BJ (cell line): ENCODE measurements at regions not wholly inside any gene's neighbourhood (a gene's known extent, or its start where the extent isn't known, plus 50 kb on each side); places are given as distances from the start of the nearest gene placed in this dataset.

ENCODE experiments used
- CTCF ChIA-PET: fragments of 350-600 bp; formaldehyde crosslinking; extraction: SDS; loops from one replicate; lab custom pipeline; 2021; ENCODE audit warnings: antibody characterized with exemption, inconsistent platforms; lab: Yijun Ruan, JAX
- POLR2A ChIA-PET: fragments of 300-600 bp; sonication (Branson Sonifier 250); formaldehyde crosslinking; extraction: SDS; loops from one replicate; lab custom pipeline; 2021; ENCODE audit warnings: antibody characterized with exemption; lab: Charles Lee
- DNase-seq: peaks from one replicate; pipeline ENCODE4 v3.0.0-alpha.2; 2011; ENCODE audit warnings: low read depth
- H3K27me3 ChIP-seq: 2 replicates; pipeline ENCODE4 v1.6.0; 2011; ENCODE audit warnings: low read length; ENCODE audit not compliant: control insufficient read depth, insufficient read depth
- H3K36me3 ChIP-seq: 2 replicates; pipeline ENCODE4 v1.5.1; 2011; ENCODE audit warnings: low read length; ENCODE audit not compliant: control insufficient read depth, insufficient read depth
- H3K4me3 ChIP-seq: 2 replicates; pipeline ENCODE4 v1.5.1; 2011; ENCODE audit warnings: low read depth, mild to moderate bottlenecking, control low read depth, low read length
- TF ChIP-seq, protein P1 (sequence below): IDR thresholded peaks from 2 replicates; pipeline ENCODE4 v1.5.1; 2011; ENCODE audit warnings: low read depth, mild to moderate bottlenecking, control low read depth, inconsistent platforms, low read length, moderate library complexity; ENCODE audit not compliant: insufficient read depth

- ChIA-PET CTCF (no interaction called here), POLR2A (no interaction called here)
- H3K36me3 ChIP-seq, result no peaks in the 10 kb centered on the region
- TF ChIP-seq, protein P1, sequence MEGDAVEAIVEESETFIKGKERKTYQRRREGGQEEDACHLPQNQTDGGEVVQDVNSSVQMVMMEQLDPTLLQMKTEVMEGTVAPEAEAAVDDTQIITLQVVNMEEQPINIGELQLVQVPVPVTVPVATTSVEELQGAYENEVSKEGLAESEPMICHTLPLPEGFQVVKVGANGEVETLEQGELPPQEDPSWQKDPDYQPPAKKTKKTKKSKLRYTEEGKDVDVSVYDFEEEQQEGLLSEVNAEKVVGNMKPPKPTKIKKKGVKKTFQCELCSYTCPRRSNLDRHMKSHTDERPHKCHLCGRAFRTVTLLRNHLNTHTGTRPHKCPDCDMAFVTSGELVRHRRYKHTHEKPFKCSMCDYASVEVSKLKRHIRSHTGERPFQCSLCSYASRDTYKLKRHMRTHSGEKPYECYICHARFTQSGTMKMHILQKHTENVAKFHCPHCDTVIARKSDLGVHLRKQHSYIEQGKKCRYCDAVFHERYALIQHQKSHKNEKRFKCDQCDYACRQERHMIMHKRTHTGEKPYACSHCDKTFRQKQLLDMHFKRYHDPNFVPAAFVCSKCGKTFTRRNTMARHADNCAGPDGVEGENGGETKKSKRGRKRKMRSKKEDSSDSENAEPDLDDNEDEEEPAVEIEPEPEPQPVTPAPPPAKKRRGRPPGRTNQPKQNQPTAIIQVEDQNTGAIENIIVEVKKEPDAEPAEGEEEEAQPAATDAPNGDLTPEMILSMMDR, result no peak
- no peak overlapping the region for H3K4me3 ChIP-seq
- no peaks in the 10 kb centered on the region for H3K27me3 ChIP-seq
- no peak for DNase-seq
Observed at GRCh38 chr2:115904516-115904915, 1462.1 kb downstream of the DPP10 start.

GRCh38 chr2:115908731-115909130, 1466.3 kb downstream of the DPP10 start:
- no peak for DNase-seq
- ChIA-PET CTCF (no interaction called here), POLR2A (no interaction called here)
- H3K27me3 ChIP-seq, result no peaks in the 10 kb centered on the region
- TF ChIP-seq, protein P1, result no peak
- no peaks in the 10 kb centered on the region for H3K36me3 ChIP-seq
- H3K4me3 ChIP-seq, result no peak overlapping the region

DNA sequence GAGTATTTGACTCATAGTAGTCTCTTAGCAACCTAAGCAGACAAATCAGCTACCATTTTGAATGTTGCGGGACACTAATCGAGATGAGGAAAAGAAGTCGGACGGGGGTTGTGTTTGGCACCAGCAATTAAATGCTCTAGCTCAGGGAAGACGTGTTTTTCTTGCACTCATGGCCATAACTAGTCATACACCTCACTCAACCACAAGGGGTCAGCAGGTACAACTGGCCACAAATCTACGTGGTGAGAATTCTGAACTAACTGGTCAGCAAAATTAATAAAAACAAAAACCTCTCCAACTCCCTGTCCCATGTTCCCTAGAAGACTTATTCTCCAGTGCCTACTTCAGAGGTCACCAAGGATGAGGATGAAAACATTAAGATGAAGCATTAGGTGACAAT, 1467.8 kb downstream of the DPP10 start:
- TF ChIP-seq, protein P1, result no peak
- Histone ChIP-seq H3K27me3 (no peaks in the 10 kb centered on the region), H3K4me3 (no peak overlapping the region), H3K36me3 (no peaks in the 10 kb centered on the region)
- ChIA-PET POLR2A (no interaction called here), CTCF (no interaction called here)
- DNase-seq, result no peak

DNA sequence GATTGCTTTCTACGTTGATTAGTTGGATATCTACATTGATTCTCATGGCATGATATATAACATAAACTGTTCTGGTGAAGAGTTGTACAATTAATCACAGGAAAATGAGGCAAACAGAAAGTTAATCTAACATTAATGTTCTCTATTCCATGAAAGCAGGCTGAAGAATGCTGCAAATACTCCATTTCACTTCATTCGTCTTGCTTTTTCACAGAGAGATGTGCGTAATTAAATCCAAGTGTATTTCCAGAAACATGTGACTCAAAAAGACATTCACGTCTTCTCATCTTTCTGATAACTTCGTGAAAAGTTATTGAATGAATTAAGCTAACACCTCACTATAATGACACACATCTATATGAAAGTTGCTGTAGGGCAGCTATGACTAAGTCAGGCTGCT, 1471.5 kb downstream of the DPP10 start:
- H3K27me3 ChIP-seq, result no peaks in the 10 kb centered on the region
- no peak for DNase-seq
- POLR2A ChIA-PET, result no interaction called here
- CTCF ChIA-PET, result no interaction called here
- H3K4me3 ChIP-seq, result no peak overlapping the region
- H3K36me3 ChIP-seq, result no peaks in the 10 kb centered on the region
- TF ChIP-seq, protein P1, result no peak

GRCh38 chr2:115921541-115921940, 1479.1 kb downstream of the DPP10 start:
- TF ChIP-seq, protein P1, result no peak
- H3K36me3 ChIP-seq, result no peaks in the 10 kb centered on the region
- no peak overlapping the region for H3K4me3 ChIP-seq
- no peaks in the 10 kb centered on the region for H3K27me3 ChIP-seq
- ChIA-PET CTCF (no interaction called here), POLR2A (no interaction called here)
- no peak for DNase-seq
